H1 (cell line): ENCODE measurements at regions not wholly inside any gene's neighbourhood (a gene's known extent, or its start where the extent isn't known, plus 50 kb on each side); places are given as distances from the start of the nearest gene placed in this dataset.

ENCODE experiments used
- CTCF ChIA-PET: fragments of 300-600 bp; sonication (Branson Sonifier 250); formaldehyde crosslinking; loops from one replicate; lab custom pipeline; 2021; ENCODE audit not compliant: partially characterized antibody; lab: Charles Lee
- POLR2A ChIA-PET: fragments of 300-600 bp; sonication (Branson Sonifier 250); formaldehyde crosslinking; loops from one replicate; lab custom pipeline; 2021; ENCODE audit warnings: inconsistent platforms; ENCODE audit not compliant: partially characterized antibody; lab: Charles Lee
- DNase-seq, 2 experiments: peaks; one replicate each; pipeline versions ENCODE4 v3.0.0 to v3.0.0-alpha.2; 2010 to 2022; ENCODE audit warnings: low spot score in 2 of 2, low read depth in 1 of 2, mixed read lengths in 1 of 2
- FAIRE-seq: peaks from 2 replicates; lab custom pipeline; 2011; peaks lifted over from hg19 to GRCh38; lab: Jason Lieb, UNC
- H2AFZ ChIP-seq: 2 replicates; pipeline ENCODE4 v1.8.1; 2012; ENCODE audit warnings: low read length, inconsistent platforms
- H2AK5ac ChIP-seq: 2 replicates; pipeline ENCODE4 v1.6.1; 2013; ENCODE audit warnings: low read depth, low read length
- H2BK120ac ChIP-seq: replicated peaks from 2 replicates; pipeline ENCODE3; 2013; ENCODE audit warnings: low read depth, low read length, inconsistent platforms
- H2BK12ac ChIP-seq: 2 replicates; pipeline ENCODE4 v1.6.1; 2013; ENCODE audit warnings: low read depth, low read length
- H2BK15ac ChIP-seq: 2 replicates; pipeline ENCODE4 v1.6.1; 2013; ENCODE audit warnings: low read length
- H2BK20ac ChIP-seq: 2 replicates; pipeline ENCODE4 v1.6.1; 2013; ENCODE audit warnings: low read length
- H2BK5ac ChIP-seq: 2 replicates; pipeline ENCODE4 v1.6.1; 2013; ENCODE audit warnings: low read depth, low read length
- H3K14ac ChIP-seq: 2 replicates; pipeline ENCODE4 v1.6.1; 2013; ENCODE audit warnings: inconsistent platforms; ENCODE audit not compliant: insufficient read length
- H3K18ac ChIP-seq: 2 replicates; pipeline ENCODE4 v1.6.1; 2013; ENCODE audit warnings: low read length; ENCODE audit errors: extremely low read depth
- H3K23ac ChIP-seq: 2 replicates; pipeline ENCODE4 v1.6.1; 2013; ENCODE audit warnings: inconsistent platforms; ENCODE audit not compliant: insufficient read length
- H3K23me2 ChIP-seq: 2 replicates; pipeline ENCODE4 v1.6.1; 2013; ENCODE audit warnings: low read depth, low read length
- H3K27ac ChIP-seq: 2 replicates; pipeline ENCODE4 v1.6.1; 2011; ENCODE audit warnings: low read depth, low read length, inconsistent platforms
- H3K27me3 ChIP-seq, 4 experiments: replicated peaks in 1 of 4; 1 replicate in 1 of 4; 2 replicates in 3 of 4; pipeline versions ENCODE4 v1.6.1 to v1.8.1; 2011 to 2013; ENCODE audit warnings: low read length in 3 of 4, mild to moderate bottlenecking in 3 of 4, inconsistent platforms in 2 of 4, mixed read lengths in 2 of 4, moderate library complexity in 1 of 4; ENCODE audit not compliant: control insufficient read depth in 3 of 4, insufficient read depth in 3 of 4; ENCODE audit errors: extremely low read depth in 1 of 4
- H3K36me3 ChIP-seq, 4 experiments: 2 replicates each; pipeline versions ENCODE4 v1.6.1 to v1.8.1; 2011 to 2013; ENCODE audit warnings: mild to moderate bottlenecking in 4 of 4, low read length in 3 of 4, moderate library complexity in 2 of 4, control low read depth in 1 of 4, inconsistent platforms in 1 of 4; ENCODE audit not compliant: insufficient read depth in 4 of 4, control insufficient read depth in 2 of 4
- H3K4ac ChIP-seq: replicated peaks from 2 replicates; pipeline ENCODE3; 2013; ENCODE audit warnings: low read length, low read depth, mixed read lengths, inconsistent platforms; ENCODE audit not compliant: insufficient read length
- H3K4me1 ChIP-seq, 4 experiments: replicated peaks in 1 of 4; 1 replicate in 1 of 4; 2 replicates in 3 of 4; pipeline versions ENCODE4 v1.6.1 to v1.8.1; 2011 to 2013; ENCODE audit warnings: low read length in 3 of 4, inconsistent platforms in 2 of 4, mixed read lengths in 1 of 4; ENCODE audit not compliant: insufficient read depth in 4 of 4, control insufficient read depth in 3 of 4
- H3K4me2 ChIP-seq, 2 experiments: 2 replicates each; pipeline versions ENCODE4 v1.6.1 to v1.8.1; 2011 to 2013; ENCODE audit warnings: low read depth in 2 of 2, low read length in 2 of 2, control low read depth in 1 of 2, inconsistent platforms in 1 of 2, mild to moderate bottlenecking in 1 of 2; ENCODE audit not compliant: insufficient read depth in 1 of 2
- H3K4me3 ChIP-seq, 4 experiments: fragments of 200-600, 300-600 bp in 1 of 4; sonication (generic), shearing (Covaris generic), sonication (Bioruptor Twin) in 1 of 4; 2 replicates each; pipeline versions ENCODE4 v1.5.1 to v1.8.1; 2011 to 2016; ENCODE audit warnings: low read length in 4 of 4, low read depth in 3 of 4, control low read depth in 2 of 4, inconsistent platforms in 2 of 4, mild to moderate bottlenecking in 2 of 4, mixed read lengths in 1 of 4, moderate library complexity in 1 of 4; ENCODE audit not compliant: insufficient read depth in 2 of 4; ENCODE audit errors: extremely low read depth in 1 of 4
- H3K56ac ChIP-seq: replicated peaks from 2 replicates; pipeline ENCODE3; 2013; ENCODE audit warnings: low read depth, mild to moderate bottlenecking, mixed read lengths, low read length, inconsistent platforms; ENCODE audit not compliant: insufficient read length
- H3K79me1 ChIP-seq: 2 replicates; pipeline ENCODE4 v1.6.1; 2013; ENCODE audit warnings: low read depth, low read length, control low read depth
- H3K79me2 ChIP-seq, 2 experiments: 2 replicates each; pipeline versions ENCODE4 v1.6.1 to v1.8.1; 2012 to 2013; ENCODE audit warnings: low read length in 2 of 2, mild to moderate bottlenecking in 2 of 2, inconsistent platforms in 1 of 2; ENCODE audit not compliant: insufficient read depth in 2 of 2, control insufficient read depth in 1 of 2
- H3K9ac ChIP-seq, 4 experiments: replicated peaks in 1 of 4; 1 replicate in 1 of 4; 2 replicates in 3 of 4; pipeline versions ENCODE4 v1.6.1 to v1.8.1; 2011 to 2013; ENCODE audit warnings: low read depth in 3 of 4, low read length in 3 of 4, control low read depth in 2 of 4, mild to moderate bottlenecking in 2 of 4, moderate library complexity in 2 of 4, inconsistent platforms in 1 of 4; ENCODE audit errors: extremely low read depth in 1 of 4
- H3K9me3 ChIP-seq, 2 experiments: 2 replicates each; pipeline versions ENCODE4 v1.6.1 to v1.8.1; 2012 to 2013; ENCODE audit warnings: mild to moderate bottlenecking in 2 of 2, moderate library complexity in 2 of 2, control low read depth in 1 of 2, inconsistent platforms in 1 of 2, low read depth in 1 of 2, low read length in 1 of 2, mixed read lengths in 1 of 2; ENCODE audit not compliant: insufficient read depth in 2 of 2
- H4K20me1 ChIP-seq, 2 experiments: replicated peaks in 1 of 2; 2 replicates each; pipeline versions ENCODE3 to v1.8.1; 2011 to 2013; ENCODE audit warnings: inconsistent platforms in 2 of 2, low read length in 2 of 2, mild to moderate bottlenecking in 1 of 2; ENCODE audit not compliant: insufficient read depth in 2 of 2, control insufficient read depth in 1 of 2
- H4K5ac ChIP-seq: 2 replicates; pipeline ENCODE4 v1.6.1; 2013; ENCODE audit warnings: low read length, low read depth, mixed read lengths, inconsistent platforms; ENCODE audit not compliant: insufficient read length
- H4K8ac ChIP-seq: 2 replicates; pipeline ENCODE4 v1.8.0; 2013; ENCODE audit warnings: mild to moderate bottlenecking, moderate library complexity, low read length, inconsistent platforms; ENCODE audit not compliant: insufficient read depth; ENCODE audit errors: extremely low read depth
- H4K91ac ChIP-seq: replicated peaks from 2 replicates; pipeline ENCODE3; 2013; ENCODE audit warnings: low read length, mixed read lengths, inconsistent platforms; ENCODE audit not compliant: insufficient read length
- BACH1 ChIP-seq: IDR thresholded peaks from 2 replicates; pipeline ENCODE4 v1.6.1; 2012; ENCODE audit warnings: low read length, improper control_type of control experiment
- GABPA ChIP-seq: IDR thresholded peaks from 2 replicates; pipeline ENCODE4 v1.6.1; 2011; ENCODE audit warnings: mild to moderate bottlenecking, low read length, moderate library complexity, borderline replicate concordance; ENCODE audit not compliant: insufficient read depth
- WGBS, 2 experiments: shearing (Covaris generic) in 1 of 2; methylation state at CpG; one replicate each; pipeline versions ENCODE4 v1.1.6 to v1.1.7; 2013 to 2015; ENCODE audit warnings: low lambda C conversion rate in 2 of 2, mixed read lengths in 2 of 2, inconsistent platforms in 1 of 2, low coverage in 1 of 2, missing lambda C conversion rate in 1 of 2; ENCODE audit not compliant: insufficient replicate concordance in 2 of 2, insufficient coverage in 1 of 2, insufficient read length in 1 of 2; ENCODE audit errors: extremely low coverage in 1 of 2, missing lambda C conversion rate in 1 of 2; 5-methylcytosine and 5-hydroxymethylcytosine counted together

GRCh38 chr14:41154143-41154807 is 452.4 kb upstream of the LRFN5 start:
- Histone ChIP-seq H3K27ac (no peak overlapping the region), H3K79me2 (no peaks in the 10 kb centered on the region), H2AFZ (no peak overlapping the region), H3K14ac (no peak overlapping the region), H4K91ac (no peak overlapping the region), H3K23ac (no peak overlapping the region), H3K4me1 (no peaks in the 10 kb centered on the region), H3K18ac (no peak overlapping the region), H3K79me1 (no peaks in the 10 kb centered on the region), H4K20me1 (no peaks in the 10 kb centered on the region), H3K27me3 (no peaks in the 10 kb centered on the region), H2BK15ac (no peak overlapping the region), H3K4me2 (no peak overlapping the region), H3K36me3 (no peaks in the 10 kb centered on the region), H3K23me2 (no peaks in the 10 kb centered on the region), H2BK20ac (no peak overlapping the region), H4K5ac (no peak overlapping the region), H2BK5ac (no peak overlapping the region), H3K4ac (no peak overlapping the region), H3K9me3 (peaks cover 0 to 7% of the 10 kb centered on the region in 2 experiments; a peak in 1 of 4 replicates), H3K56ac (no peak overlapping the region), H2AK5ac (no peak overlapping the region), H3K4me3 (no peak overlapping the region), H4K8ac (no peak overlapping the region; the same call in 1 of the 2 replicates), H2BK120ac (no peak overlapping the region), H3K9ac (no peak overlapping the region), H2BK12ac (no peak overlapping the region)
- FAIRE-seq (no peak), DNase-seq (no peak)
- ChIA-PET POLR2A (no interaction called here), CTCF (interaction anchor here (1.0 kb wide), 1 partner anchor 11 kb away, joined by 3 read pairs; no protein-coding TSS in a partner anchor)
- WGBS, 2 experiments: 92% methylated on average over 23 of the region's 56 CpGs; no CpG with 5 or more reads in 1 of the 2 experiments
- TF ChIP-seq GABPA (no peak), BACH1 (no peak)
